B cell (primary cell): ENCODE measurements at regions not wholly inside any gene's neighbourhood (a gene's known extent, or its start where the extent isn't known, plus 50 kb on each side); places are given as distances from the start of the nearest gene placed in this dataset.

ENCODE experiments used
- ATAC-seq: fragments of 200-7000 bp; cut with Tn5 transposase; one replicate; pipeline ENCODE4 v1.10.0; 2021; ENCODE audit warnings: low read depth, mild to moderate bottlenecking, moderate number of reproducible peaks, moderate library complexity
- CTCF ChIA-PET: fragments of 350-600 bp; sonication (Branson Sonifier 250); formaldehyde crosslinking; loops from one replicate; lab custom pipeline; 2021; ENCODE audit warnings: antibody characterized with exemption, inconsistent platforms; lab: Charles Lee
- POLR2A ChIA-PET: fragments of 350-600 bp; sonication (Branson Sonifier 250); formaldehyde crosslinking; loops from one replicate; lab custom pipeline; 2021; ENCODE audit warnings: antibody characterized with exemption; lab: Charles Lee
- DNase-seq: peaks from one replicate; pipeline ENCODE4 v3.0.0; 2013
- H2AFZ ChIP-seq: 2 replicates; pipeline ENCODE4 v1.6.1; 2012; ENCODE audit warnings: mild to moderate bottlenecking, low read depth, low read length; ENCODE audit not compliant: insufficient read depth, poor library complexity, severe bottlenecking
- H3K27ac ChIP-seq, 2 donors: 1 replicate in 1 of 2; 2 replicates in 1 of 2; pipeline ENCODE4 v1.5.1; 2012 to 2013; ENCODE audit warnings: low read length in 2 of 2, mild to moderate bottlenecking in 2 of 2, moderate library complexity in 1 of 2
- H3K27me3 ChIP-seq, 4 experiments: fragments of 200-600 bp in 1 of 4; sonication (generic) in 1 of 4; replicated peaks in 1 of 4; 1 replicate in 2 of 4; 2 replicates in 2 of 4; pipeline versions ENCODE4 v1.6.1 to v1.7.0; 2013 to 2016; ENCODE audit warnings: low read length in 3 of 4, mild to moderate bottlenecking in 2 of 4, mixed read lengths in 1 of 4, moderate library complexity in 1 of 4; ENCODE audit not compliant: insufficient read depth in 4 of 4, control insufficient read depth in 3 of 4; ENCODE audit errors: control extremely low read depth in 1 of 4
- H3K36me3 ChIP-seq, 2 experiments: replicated peaks in 1 of 2; 1 replicate in 1 of 2; 2 replicates in 1 of 2; pipeline versions ENCODE4 v1.6.1 to v1.7.1; 2013; ENCODE audit warnings: low read length in 1 of 2; ENCODE audit not compliant: insufficient read depth in 2 of 2, control insufficient read depth in 1 of 2; ENCODE audit errors: control extremely low read depth in 1 of 2, extremely low read depth in 1 of 2
- H3K4me1 ChIP-seq, 2 donors: fragments of 200-600 bp in 1 of 2; sonication (generic) in 1 of 2; 1 replicate in 1 of 2; 2 replicates in 1 of 2; pipeline versions ENCODE4 v1.5.1 to v1.6.1; 2013 to 2017; ENCODE audit warnings: low read length in 2 of 2; ENCODE audit not compliant: control insufficient read depth in 2 of 2, insufficient read depth in 2 of 2
- H3K4me2 ChIP-seq: replicated peaks from 2 replicates; pipeline ENCODE3; 2012; ENCODE audit warnings: mild to moderate bottlenecking, low read depth, low read length; ENCODE audit not compliant: poor library complexity, severe bottlenecking
- H3K4me3 ChIP-seq, 5 experiments: fragments of 200-600 bp in 1 of 5; sonication (generic) in 1 of 5; 1 replicate in 3 of 5; 2 replicates in 2 of 5; pipeline versions ENCODE4 v1.5.1 to v1.7.0; 2011 to 2016; ENCODE audit warnings: low read length in 4 of 5, mild to moderate bottlenecking in 4 of 5, low read depth in 2 of 5, control low read depth in 1 of 5, moderate library complexity in 1 of 5; ENCODE audit not compliant: insufficient read depth in 1 of 5; ENCODE audit errors: control extremely low read depth in 1 of 5, extremely low read depth in 1 of 5
- H3K79me2 ChIP-seq: fragments of 200-600 bp; sonication (generic); one replicate; pipeline ENCODE4 v1.6.0; 2016; ENCODE audit warnings: low read length; ENCODE audit not compliant: control insufficient read depth, insufficient read depth
- H3K9ac ChIP-seq: fragments of 200-600 bp; sonication (generic); 2 replicates; pipeline ENCODE4 v1.6.1; 2017; ENCODE audit warnings: mild to moderate bottlenecking, low read length, moderate library complexity
- H3K9me3 ChIP-seq, 3 donors: one replicate each; pipeline versions ENCODE4 v1.6.1 to v1.7.1; 2013; ENCODE audit warnings: low read length in 2 of 3; ENCODE audit not compliant: control insufficient read depth in 2 of 3, insufficient read depth in 1 of 3; ENCODE audit errors: control extremely low read depth in 1 of 3
- H4K20me1 ChIP-seq: 2 replicates; pipeline ENCODE4 v1.6.0; 2012; ENCODE audit warnings: mild to moderate bottlenecking, low read length; ENCODE audit not compliant: insufficient read depth, control insufficient read depth, poor library complexity, severe bottlenecking
- H3K27ac Mint-ChIP-seq: one replicate; pipeline ENCODE4 v1.8.0; 2021; ENCODE audit warnings: mixed read lengths
- H3K27me3 Mint-ChIP-seq: one replicate; pipeline ENCODE4 v1.8.0; 2021; ENCODE audit warnings: mixed read lengths
- H3K4me1 Mint-ChIP-seq: one replicate; pipeline ENCODE4 v1.8.0; 2021; ENCODE audit warnings: mixed read lengths
- H3K4me3 Mint-ChIP-seq: one replicate; pipeline ENCODE4 v1.8.0; 2021; ENCODE audit warnings: mixed read lengths
- H3K9me3 Mint-ChIP-seq: one replicate; pipeline ENCODE4 v1.8.0; 2022; ENCODE audit warnings: mixed read lengths; ENCODE audit not compliant: insufficient read depth
- CTCF ChIP-seq: fragments of 200-600 bp; IDR thresholded peaks from one replicate; pipeline ENCODE4 v1.8.0; 2022; ENCODE audit warnings: antibody characterized with exemption, mild to moderate bottlenecking
- EZH2 ChIP-seq: IDR thresholded peaks from 2 replicates; pipeline ENCODE4 v1.6.1; 2012; ENCODE audit warnings: borderline replicate concordance, low read depth, mild to moderate bottlenecking, moderate library complexity, low read length; ENCODE audit not compliant: insufficient read depth, poor library complexity, severe bottlenecking
- WGBS: methylation state at CpG from one replicate; pipeline ENCODE4 v1.1.5; 2013; ENCODE audit warnings: missing lambda C conversion rate; ENCODE audit not compliant: insufficient coverage; 5-methylcytosine and 5-hydroxymethylcytosine counted together
- intact Hi-C: fragments of 100-400 bp; cut with micrococcal nuclease; formaldehyde crosslinking; loops from one replicate; pipeline ENCODE4 v1.10.0; 2022

- Mint-ChIP-seq H3K27ac (no peak overlapping the region), H3K4me3 (no peak overlapping the region), H3K9me3 (peaks cover 2% of the 10 kb centered on the region), H3K4me1 (no peaks in the 10 kb centered on the region), H3K27me3 (peaks cover 9% of the 10 kb centered on the region)
- ATAC-seq, result no peak
- Histone ChIP-seq H3K79me2 (no peaks in the 10 kb centered on the region), H3K4me3 (no peak overlapping the region), H3K27me3 (no peaks in the 10 kb centered on the region), H3K36me3 (no peaks in the 10 kb centered on the region), H3K27ac (no peak overlapping the region), H4K20me1 (no peaks in the 10 kb centered on the region), H3K9ac (no peak overlapping the region), H2AFZ (no peak overlapping the region), H3K9me3 (peaks cover 0 to 2% (median 1%) of the 10 kb centered on the region in 3 donors), H3K4me1 (no peaks in the 10 kb centered on the region), H3K4me2 (no peak overlapping the region)
- DNase-seq, result no peak
- intact Hi-C loops, result no loop called here
- ChIA-PET POLR2A (no interaction called here), CTCF (no interaction called here)
- no peak for TF ChIP-seq EZH2
- no peak for TF ChIP-seq CTCF
- no CpG with 5 or more reads among the region's 1 CpG for WGBS
Measured at GRCh38 chr12:105942281-105942680, 196.5 kb downstream of the NUAK1 start.

- DNase-seq (no peak), ATAC-seq (no peak)
- no peaks in the 10 kb centered on the region for H3K36me3 ChIP-seq
- no peak overlapping the region for H3K27ac ChIP-seq
- H3K27me3 ChIP-seq, result no peaks in the 10 kb centered on the region
- Mint-ChIP-seq H3K9me3 (peaks cover 2% of the 10 kb centered on the region), H3K4me3 (no peak overlapping the region), H3K27me3 (peaks cover 9% of the 10 kb centered on the region), H3K27ac (no peak overlapping the region), H3K4me1 (no peaks in the 10 kb centered on the region)
- H4K20me1 ChIP-seq, result no peaks in the 10 kb centered on the region
- no peak overlapping the region for H3K4me2 ChIP-seq
- no peak overlapping the region for H3K4me3 ChIP-seq
- H2AFZ ChIP-seq, result no peak overlapping the region
- POLR2A ChIA-PET, result no interaction called here
- H3K9me3 ChIP-seq, result peaks cover 0 to 2% (median 1%) of the 10 kb centered on the region in 3 donors
- no peaks in the 10 kb centered on the region for H3K79me2 ChIP-seq
- TF ChIP-seq CTCF (no peak), EZH2 (no peak)
- WGBS, result 80% methylated on average over 1 of the region's 1 CpG
- intact Hi-C loops, result no loop called here
- CTCF ChIA-PET, result interaction anchor here (0.7 kb wide), 1 partner anchor 9 kb away, joined by 4 read pairs; no protein-coding TSS in a partner anchor
- no peak overlapping the region for H3K9ac ChIP-seq
- no peaks in the 10 kb centered on the region for H3K4me1 ChIP-seq
Measured at GRCh38 chr12:105943525-105943924, 195.2 kb downstream of the NUAK1 start.
